Activated naive CD8-positive, alpha-beta T cell (primary cell): ENCODE measurements at regions not wholly inside any gene's neighbourhood (a gene's known extent, or its start where the extent isn't known, plus 50 kb on each side); places are given as distances from the start of the nearest gene placed in this dataset.

Source experiments
- H3K27ac Mint-ChIP-seq: one replicate; pipeline ENCODE4 v1.8.0; 2021; ENCODE audit warnings: mixed read lengths
- H3K27me3 Mint-ChIP-seq: one replicate; pipeline ENCODE4 v1.8.0; 2021; ENCODE audit warnings: mixed read lengths
- H3K36me3 Mint-ChIP-seq: one replicate; pipeline ENCODE4 v1.8.0; 2021; ENCODE audit warnings: mixed read lengths
- H3K4me1 Mint-ChIP-seq: one replicate; pipeline ENCODE4 v1.8.0; 2021; ENCODE audit warnings: low read depth, mixed read lengths
- H3K4me3 Mint-ChIP-seq: one replicate; pipeline ENCODE4 v1.8.0; 2021; ENCODE audit warnings: mild to moderate bottlenecking, mixed read lengths
- H3K9me3 Mint-ChIP-seq: one replicate; pipeline ENCODE4 v1.8.0; 2021; ENCODE audit warnings: low read depth, mixed read lengths

- Mint-ChIP-seq H3K27me3 (no peaks in the 10 kb centered on the region), H3K4me1 (no peaks in the 10 kb centered on the region), H3K9me3 (no peaks in the 10 kb centered on the region), H3K4me3 (no peak overlapping the region), H3K27ac (no peak overlapping the region), H3K36me3 (no peaks in the 10 kb centered on the region)
Measured at GRCh38 chr18:10321576-10321975, 132.9 kb upstream of the APCDD1 start.

GRCh38 chr18:10322004-10322403 is 132.4 kb upstream of the APCDD1 start:
- Mint-ChIP-seq H3K27me3 (no peaks in the 10 kb centered on the region), H3K4me3 (no peak overlapping the region), H3K27ac (no peak overlapping the region), H3K36me3 (no peaks in the 10 kb centered on the region), H3K9me3 (no peaks in the 10 kb centered on the region), H3K4me1 (no peaks in the 10 kb centered on the region)

- H3K4me1 Mint-ChIP-seq = no peaks in the 10 kb centered on the region
- H3K4me3 Mint-ChIP-seq = no peak overlapping the region
- no peaks in the 10 kb centered on the region for H3K9me3 Mint-ChIP-seq
- no peak overlapping the region for H3K27ac Mint-ChIP-seq
- no peaks in the 10 kb centered on the region for H3K36me3 Mint-ChIP-seq
- H3K27me3 Mint-ChIP-seq = no peaks in the 10 kb centered on the region
Measured at GRCh38 chr18:10322435-10322834, 132.0 kb upstream of the APCDD1 start.

GRCh38 chr18:10329101-10329500 is 125.3 kb upstream of the APCDD1 start:
- no peaks in the 10 kb centered on the region for H3K36me3 Mint-ChIP-seq
- H3K4me1 Mint-ChIP-seq = no peaks in the 10 kb centered on the region
- H3K27me3 Mint-ChIP-seq = no peaks in the 10 kb centered on the region
- no peaks in the 10 kb centered on the region for H3K9me3 Mint-ChIP-seq
- no peak overlapping the region for H3K27ac Mint-ChIP-seq
- no peak overlapping the region for H3K4me3 Mint-ChIP-seq

GRCh38 chr18:10330428-10330827 is 124.0 kb upstream of the APCDD1 start:
- H3K27me3 Mint-ChIP-seq = no peaks in the 10 kb centered on the region

GRCh38 chr18:10332452-10332851 is 122.0 kb upstream of the APCDD1 start:
- H3K36me3 Mint-ChIP-seq = no peaks in the 10 kb centered on the region
- H3K9me3 Mint-ChIP-seq = no peaks in the 10 kb centered on the region
- no peak overlapping the region for H3K27ac Mint-ChIP-seq
- no peak overlapping the region for H3K4me3 Mint-ChIP-seq
- no peaks in the 10 kb centered on the region for H3K4me1 Mint-ChIP-seq
- no peaks in the 10 kb centered on the region for H3K27me3 Mint-ChIP-seq

More at GRCh38 chr18:10330428-10330827, 124.0 kb upstream of the APCDD1 start:
- Mint-ChIP-seq H3K9me3 (no peaks in the 10 kb centered on the region), H3K4me1 (no peaks in the 10 kb centered on the region), H3K36me3 (no peaks in the 10 kb centered on the region), H3K4me3 (no peak overlapping the region), H3K27ac (no peak overlapping the region)

GRCh38 chr18:10336749-10337350 is 117.6 kb upstream of the APCDD1 start:
- H3K27me3 Mint-ChIP-seq = no peaks in the 10 kb centered on the region
- H3K9me3 Mint-ChIP-seq = no peaks in the 10 kb centered on the region
- no peak overlapping the region for H3K4me3 Mint-ChIP-seq
- H3K27ac Mint-ChIP-seq = no peak overlapping the region
- H3K36me3 Mint-ChIP-seq = no peaks in the 10 kb centered on the region
- no peaks in the 10 kb centered on the region for H3K4me1 Mint-ChIP-seq

- H3K36me3 Mint-ChIP-seq = no peaks in the 10 kb centered on the region
- H3K4me1 Mint-ChIP-seq = no peaks in the 10 kb centered on the region
- no peak overlapping the region for H3K4me3 Mint-ChIP-seq
- no peaks in the 10 kb centered on the region for H3K27me3 Mint-ChIP-seq
- H3K9me3 Mint-ChIP-seq = no peaks in the 10 kb centered on the region
- no peak overlapping the region for H3K27ac Mint-ChIP-seq
Measured at GRCh38 chr18:10340821-10341220, 113.6 kb upstream of the APCDD1 start.

GRCh38 chr18:10343778-10344177 is 110.7 kb upstream of the APCDD1 start:
- H3K4me1 Mint-ChIP-seq = no peaks in the 10 kb centered on the region
- H3K27me3 Mint-ChIP-seq = peaks cover 1% of the 10 kb centered on the region
- H3K36me3 Mint-ChIP-seq = no peaks in the 10 kb centered on the region
- no peak overlapping the region for H3K27ac Mint-ChIP-seq
- H3K4me3 Mint-ChIP-seq = no peak overlapping the region
- H3K9me3 Mint-ChIP-seq = no peaks in the 10 kb centered on the region

- Mint-ChIP-seq H3K4me1 (no peaks in the 10 kb centered on the region), H3K9me3 (no peaks in the 10 kb centered on the region), H3K27ac (no peak overlapping the region), H3K4me3 (no peak overlapping the region), H3K27me3 (peaks cover 1% of the 10 kb centered on the region), H3K36me3 (no peaks in the 10 kb centered on the region)
Measured at GRCh38 chr18:10346749-10347415, 107.6 kb upstream of the APCDD1 start.

- Mint-ChIP-seq H3K9me3 (peaks cover 5% of the 10 kb centered on the region), H3K4me1 (no peaks in the 10 kb centered on the region), H3K36me3 (no peaks in the 10 kb centered on the region)
Measured at GRCh38 chr18:10349561-10349960, 104.9 kb upstream of the APCDD1 start.

GRCh38 chr18:10350661-10351060 is 103.8 kb upstream of the APCDD1 start:
- Mint-ChIP-seq H3K4me3 (no peak overlapping the region), H3K27me3 (peaks cover 1% of the 10 kb centered on the region), H3K27ac (no peak overlapping the region), H3K4me1 (no peaks in the 10 kb centered on the region), H3K36me3 (no peaks in the 10 kb centered on the region), H3K9me3 (peaks cover 5% of the 10 kb centered on the region)

More at GRCh38 chr18:10349561-10349960, 104.9 kb upstream of the APCDD1 start:
- no peak overlapping the region for H3K27ac Mint-ChIP-seq
- H3K27me3 Mint-ChIP-seq = peaks cover 1% of the 10 kb centered on the region
- no peak overlapping the region for H3K4me3 Mint-ChIP-seq

- peaks cover 1% of the 10 kb centered on the region for H3K27me3 Mint-ChIP-seq
- H3K4me3 Mint-ChIP-seq = no peak overlapping the region
- H3K36me3 Mint-ChIP-seq = no peaks in the 10 kb centered on the region
- no peak overlapping the region for H3K27ac Mint-ChIP-seq
- peaks cover 9% of the 10 kb centered on the region for H3K9me3 Mint-ChIP-seq
- no peaks in the 10 kb centered on the region for H3K4me1 Mint-ChIP-seq
Measured at GRCh38 chr18:10351219-10351818, 103.1 kb upstream of the APCDD1 start.

- H3K9me3 Mint-ChIP-seq = peaks cover 13% of the 10 kb centered on the region
- no peak overlapping the region for H3K27ac Mint-ChIP-seq
- H3K4me3 Mint-ChIP-seq = no peak overlapping the region
- H3K27me3 Mint-ChIP-seq = peaks cover 1% of the 10 kb centered on the region
- no peaks in the 10 kb centered on the region for H3K4me1 Mint-ChIP-seq
- H3K36me3 Mint-ChIP-seq = no peaks in the 10 kb centered on the region
Measured at GRCh38 chr18:10351858-10352257, 102.6 kb upstream of the APCDD1 start.

- no peak overlapping the region for H3K4me3 Mint-ChIP-seq
- no peaks in the 10 kb centered on the region for H3K36me3 Mint-ChIP-seq
- no peak overlapping the region for H3K27ac Mint-ChIP-seq
Measured at GRCh38 chr18:10352671-10353070, 101.8 kb upstream of the APCDD1 start.

More at GRCh38 chr18:10352671-10353070, 101.8 kb upstream of the APCDD1 start:
- H3K27me3 Mint-ChIP-seq = peaks cover under 1% of the 10 kb centered on the region
- peaks cover 13% of the 10 kb centered on the region for H3K9me3 Mint-ChIP-seq
- no peaks in the 10 kb centered on the region for H3K4me1 Mint-ChIP-seq
